SIG-M5 treated with dmso at 0.1 percent for 504 hours (cell line): ENCODE measurements at regions not wholly inside any gene's neighbourhood (a gene's known extent, or its start where the extent isn't known, plus 50 kb on each side); places are given as distances from the start of the nearest gene placed in this dataset.
"Not testable (repeated sequence)": the region's sequence is repeated elsewhere in the genome, so short reads cannot be mapped to it uniquely, and the experiment has no call there.

Experiments used
- DNase-seq: peaks from one replicate; lab custom pipeline; 2025; ENCODE audit not compliant: unreplicated experiment; lab: John Stamatoyannopoulos, UW

GRCh38 chr5:17398866-17399835 is 98.9 kb upstream of the TAF11L2 start:
- no peak for DNase-seq

GRCh38 chr5:17399931-17400330 is 98.1 kb upstream of the TAF11L2 start:
- DNase-seq, result no peak

GRCh38 chr5:17400724-17401469 is 97.1 kb upstream of the TAF11L2 start:
- peak; percentile 25 for DNase-seq

- DNase-seq, result no peak
Observed at GRCh38 chr5:17401470-17402288, 96.4 kb upstream of the TAF11L2 start.

GRCh38 chr5:17402289-17403121 is 95.5 kb upstream of the TAF11L2 start:
- DNase-seq, result no peak

- no peak for DNase-seq
Observed at GRCh38 chr5:17403695-17404490, 94.1 kb upstream of the TAF11L2 start.

GRCh38 chr5:17405976-17406375 is 92.1 kb upstream of the TAF11L2 start:
- DNase-seq, result no peak

GRCh38 chr5:17406423-17406838 is 91.6 kb upstream of the TAF11L2 start:
- DNase-seq, result no peak

- peak; percentile 63 for DNase-seq
Observed at GRCh38 chr5:17411436-17412402, 86.3 kb upstream of the TAF11L2 start.

- peak; percentile 77 for DNase-seq
Observed at GRCh38 chr5:17412760-17413671, 85.0 kb upstream of the TAF11L2 start.

- no peak for DNase-seq
Observed at GRCh38 chr5:17413691-17414090, 84.3 kb upstream of the TAF11L2 start.

- no peak for DNase-seq
Observed at GRCh38 chr5:17415321-17415758, 82.7 kb upstream of the TAF11L2 start.

- DNase-seq, result not testable (repeated sequence)
Observed at GRCh38 chr5:17416374-17416773, 81.7 kb upstream of the TAF11L2 start.

- no peak for DNase-seq
Observed at GRCh38 chr5:17424674-17425073, 73.4 kb upstream of the TAF11L2 start.

GRCh38 chr5:17425385-17426070 is 72.5 kb upstream of the TAF11L2 start:
- DNase-seq, result no peak

- DNase-seq, result no peak
Observed at GRCh38 chr5:17426104-17426749, 71.8 kb upstream of the TAF11L2 start.
